ENCODE measurements at regions not wholly inside any gene's neighbourhood (a gene's known extent, or its start where the extent isn't known, plus 50 kb on each side); places are given as distances from the start of the nearest gene placed in this dataset.

DNA sequence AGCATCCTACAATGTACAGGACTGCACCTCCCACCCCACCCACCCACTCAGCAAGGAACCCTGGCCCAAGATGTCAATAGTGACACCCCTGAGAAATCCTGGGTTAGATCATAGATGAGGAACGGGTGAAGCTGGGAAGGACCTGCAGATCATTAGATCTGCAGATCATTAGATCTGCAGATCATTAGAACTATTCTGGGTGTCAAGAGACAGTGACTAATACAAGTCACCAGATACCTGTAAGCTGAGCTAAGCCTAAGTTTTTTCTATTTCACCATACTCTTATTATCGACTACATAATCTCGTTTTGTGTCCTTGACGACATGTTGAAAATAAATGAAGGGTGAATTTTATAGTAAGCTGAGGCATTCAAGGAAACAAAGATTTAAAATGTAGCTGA, 325.7 kb downstream of the DUSP10 start:
- Mint-ChIP-seq H3K4me3 (no peak overlapping the region), H3K36me3 (ENCODE audit: low read depth) (no peaks in the 10 kb centered on the region), H3K27me3 (ENCODE audit: insufficient read depth) (peaks cover 4% of the 10 kb centered on the region), H3K27ac (no peak overlapping the region), H3K4me1 (peaks cover 9% of the 10 kb centered on the region), H3K9me3 (no peaks in the 10 kb centered on the region)
- no peak overlapping the region for H3K4me3 ChIP-seq (ENCODE audit: low read length)
- H3K27me3 ChIP-seq (ENCODE audit: control insufficient read depth, insufficient read depth, low read length, poor library complexity, severe bottlenecking), result no peaks in the 10 kb centered on the region
- TF ChIP-seq CTCF (conservative IDR thresholded peaks at IDR 0.05), result no peak
- H3K9me3 ChIP-seq (ENCODE audit: control insufficient read depth, low read length), result peaks cover 6% of the 10 kb centered on the region
- H3K4me1 ChIP-seq (ENCODE audit: control insufficient read depth, insufficient read depth, low read length), result no peaks in the 10 kb centered on the region
- H3K27ac ChIP-seq (ENCODE audit: low read depth, low read length), result no peak overlapping the region
- no peak overlapping the region for H3K9ac ChIP-seq (ENCODE audit: extremely low read depth, low read length, poor library complexity, severe bottlenecking)
- WGBS, 2 experiments (ENCODE audit: insufficient coverage in 1 of 2, insufficient read length in 1 of 2), result 96% methylated on average over 4 of the region's 4 CpGs; no CpG with 5 or more reads in 1 of the 2 experiments
- DNase-seq, result no peak
- no peaks in the 10 kb centered on the region for H3K36me3 ChIP-seq (ENCODE audit: control insufficient read depth, insufficient read depth, low read length)

GRCh38 chr1:221416723-221417122, 325.2 kb downstream of the DUSP10 start:
- no peaks in the 10 kb centered on the region for H3K36me3 Mint-ChIP-seq (ENCODE audit: low read depth)

GRCh38 chr1:221418346-221418745, 323.5 kb downstream of the DUSP10 start:
- no peaks in the 10 kb centered on the region for H3K36me3 ChIP-seq (ENCODE audit: control insufficient read depth, insufficient read depth, low read length)
- no peak overlapping the region for H3K4me3 ChIP-seq (ENCODE audit: low read length)
- no peak for TF ChIP-seq CTCF (conservative IDR thresholded peaks at IDR 0.05)
- 94 to 100% methylated on average over 1 of the region's 1 CpG for WGBS, 2 experiments (ENCODE audit: insufficient coverage in 1 of 2, insufficient read length in 1 of 2)
- no peak overlapping the region for H3K27ac ChIP-seq (ENCODE audit: low read depth, low read length)
- H3K4me1 ChIP-seq (ENCODE audit: control insufficient read depth, insufficient read depth, low read length), result no peaks in the 10 kb centered on the region
- H3K27ac Mint-ChIP-seq, result no peak overlapping the region
- peaks cover 3% of the 10 kb centered on the region for H3K9me3 Mint-ChIP-seq
- no peak overlapping the region for H3K4me3 Mint-ChIP-seq
- H3K9me3 ChIP-seq (ENCODE audit: control insufficient read depth, low read length), result no peaks in the 10 kb centered on the region
- H3K36me3 Mint-ChIP-seq (ENCODE audit: low read depth), result peaks cover 4% of the 10 kb centered on the region
- no peak for DNase-seq
- no peaks in the 10 kb centered on the region for H3K27me3 ChIP-seq (ENCODE audit: control insufficient read depth, insufficient read depth, low read length, poor library complexity, severe bottlenecking)
- peaks cover 9% of the 10 kb centered on the region for H3K4me1 Mint-ChIP-seq
- no peak overlapping the region for H3K9ac ChIP-seq (ENCODE audit: extremely low read depth, low read length, poor library complexity, severe bottlenecking)
- no peaks in the 10 kb centered on the region for H3K27me3 Mint-ChIP-seq (ENCODE audit: insufficient read depth)

More at GRCh38 chr1:221416723-221417122, 325.2 kb downstream of the DUSP10 start:
- H3K4me3 Mint-ChIP-seq, result no peak overlapping the region
- no peak for DNase-seq
- no peak overlapping the region for H3K9ac ChIP-seq (ENCODE audit: extremely low read depth, low read length, poor library complexity, severe bottlenecking)
- H3K27me3 Mint-ChIP-seq (ENCODE audit: insufficient read depth), result peaks cover 1% of the 10 kb centered on the region
- TF ChIP-seq CTCF (conservative IDR thresholded peaks at IDR 0.05), result no peak
- no peaks in the 10 kb centered on the region for H3K27me3 ChIP-seq (ENCODE audit: control insufficient read depth, insufficient read depth, low read length, poor library complexity, severe bottlenecking)
- H3K4me3 ChIP-seq (ENCODE audit: low read length), result no peak overlapping the region
- H3K4me1 Mint-ChIP-seq, result peaks cover 9% of the 10 kb centered on the region
- no peak overlapping the region for H3K27ac ChIP-seq (ENCODE audit: low read depth, low read length)
- H3K9me3 Mint-ChIP-seq, result no peaks in the 10 kb centered on the region
- no peak overlapping the region for H3K27ac Mint-ChIP-seq
- H3K36me3 ChIP-seq (ENCODE audit: control insufficient read depth, insufficient read depth, low read length), result no peaks in the 10 kb centered on the region
- no peaks in the 10 kb centered on the region for H3K4me1 ChIP-seq (ENCODE audit: control insufficient read depth, insufficient read depth, low read length)
- peaks cover 6% of the 10 kb centered on the region for H3K9me3 ChIP-seq (ENCODE audit: control insufficient read depth, low read length)
